HG03025 (cell line): ENCODE measurements at regions not wholly inside any gene's neighbourhood (a gene's known extent, or its start where the extent isn't known, plus 50 kb on each side); places are given as distances from the start of the nearest gene placed in this dataset.
A peak's percentile ranks its signal among the peaks of the same experiment; 100 is the strongest.

Experiments used
- ATAC-seq: cut with Tn5 transposase; IDR thresholded peaks from one replicate; pipeline ENCODE4 v1.9.1; 2021; ENCODE audit warnings: mild to moderate bottlenecking, moderate library complexity; ENCODE audit not compliant: unreplicated experiment, low FRiP score

DNA sequence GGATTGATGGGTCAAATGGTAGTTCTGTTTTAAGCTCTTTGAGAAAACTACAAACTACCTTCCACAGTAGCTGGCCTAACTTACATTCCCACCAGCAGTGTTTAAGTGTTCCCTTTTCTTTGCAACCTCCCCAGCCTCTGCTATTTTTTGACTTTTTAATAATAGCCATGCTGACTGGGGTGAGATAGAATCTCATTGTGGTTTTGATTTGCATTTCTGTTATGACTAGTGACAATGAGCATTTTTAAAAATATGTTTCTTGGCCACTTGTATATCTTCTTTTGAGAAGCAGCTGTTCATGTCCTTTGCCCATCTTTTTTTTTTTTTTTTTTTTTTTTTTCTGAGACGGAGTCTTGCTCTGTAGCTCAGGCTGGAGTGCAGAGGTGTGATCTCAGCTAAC lies 155.2 kb upstream of the BMPER start:
- ATAC-seq, result peak; percentile 83

GRCh38 chr7:33751443-33751842 lies 153.9 kb upstream of the BMPER start:
- ATAC-seq, result no peak

DNA sequence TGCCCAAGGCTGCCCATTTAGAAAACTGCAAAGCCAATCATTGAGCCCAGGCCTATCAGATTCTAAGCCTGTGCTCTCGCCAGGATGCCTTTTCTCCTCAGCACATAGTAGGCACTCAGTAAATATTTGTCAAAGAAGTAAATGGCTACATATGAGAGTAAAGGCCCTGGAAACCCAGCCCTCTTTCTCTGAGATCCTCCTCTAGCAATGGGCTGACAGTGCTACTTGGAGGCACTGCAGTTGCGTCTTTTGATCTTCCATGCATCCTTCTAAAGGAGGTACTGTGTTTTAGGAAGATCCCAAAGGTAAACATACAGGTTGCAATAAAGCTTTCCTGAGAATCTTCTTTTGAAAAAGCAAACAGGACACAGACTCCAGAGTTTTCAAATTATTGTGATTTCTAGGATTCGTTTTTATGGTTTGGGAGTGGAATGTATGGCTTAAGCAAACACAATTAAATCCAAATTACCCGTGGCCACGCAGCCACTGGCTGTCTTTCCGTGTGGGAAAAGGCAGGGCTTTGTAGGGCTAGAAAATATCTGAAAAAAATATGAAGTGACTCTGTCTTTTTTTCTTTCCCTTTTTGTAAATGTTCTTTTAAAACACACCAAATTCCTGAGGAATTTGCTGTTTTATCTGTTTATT lies 151.3 kb upstream of the BMPER start:
- ATAC-seq, result no peak

- ATAC-seq, result no peak
Observed at GRCh38 chr7:33754933-33755928, 150.1 kb upstream of the BMPER start.

GRCh38 chr7:33757050-33757449 lies 148.3 kb upstream of the BMPER start:
- no peak for ATAC-seq

GRCh38 chr7:33757563-33758165 lies 147.7 kb upstream of the BMPER start:
- ATAC-seq, result no peak

GRCh38 chr7:33760146-33760545 lies 145.2 kb upstream of the BMPER start:
- no peak for ATAC-seq

DNA sequence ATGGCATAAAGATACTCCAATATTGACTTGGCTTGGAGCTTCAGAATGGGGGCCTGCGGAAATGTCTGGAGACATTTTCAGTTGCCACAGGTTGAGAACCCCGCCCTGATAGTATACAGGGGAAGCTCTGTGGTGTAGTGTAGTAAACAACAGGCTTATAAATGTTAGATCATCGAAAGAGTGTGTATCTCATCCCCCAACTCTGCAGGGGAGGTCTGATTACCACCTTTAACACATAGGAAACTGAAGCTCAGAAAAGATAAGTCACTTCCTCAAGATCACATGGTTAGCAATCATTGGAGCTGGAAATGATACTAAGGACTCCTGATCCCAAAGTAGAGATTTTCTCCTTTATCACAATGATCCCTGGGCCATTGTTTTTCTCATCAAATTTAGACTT lies 144.5 kb upstream of the BMPER start:
- ATAC-seq, result no peak

DNA sequence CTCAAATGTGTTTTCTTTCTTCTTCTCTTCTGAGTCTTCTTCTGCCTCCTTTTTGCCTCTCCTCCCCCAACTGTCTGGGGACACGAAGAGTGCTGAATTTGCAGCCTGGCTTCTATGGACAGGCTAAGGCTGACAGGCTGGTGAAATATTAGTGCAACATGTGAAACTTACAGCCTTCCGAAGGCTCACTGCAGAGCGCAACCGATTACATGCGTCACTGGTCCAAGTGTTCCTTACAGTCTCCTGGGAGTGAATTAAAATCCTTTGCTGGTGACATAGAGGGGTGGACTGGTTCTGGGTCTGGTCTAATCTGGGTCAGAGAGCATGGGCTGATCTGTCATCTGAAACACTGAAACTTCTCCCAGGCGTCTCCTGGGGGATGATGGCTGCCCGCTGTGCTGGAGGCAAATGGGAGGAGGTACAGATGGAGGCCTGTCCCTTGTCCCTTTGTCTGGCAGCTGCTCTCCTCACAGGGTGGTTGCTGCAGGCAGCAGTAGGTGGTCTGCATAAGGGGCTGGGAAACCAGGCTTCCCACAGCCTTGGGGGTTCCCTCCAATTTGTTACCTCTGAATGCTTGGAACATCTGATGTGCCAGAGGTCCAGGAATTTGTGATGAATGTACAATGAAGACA lies 143.8 kb upstream of the BMPER start:
- no peak for ATAC-seq

DNA sequence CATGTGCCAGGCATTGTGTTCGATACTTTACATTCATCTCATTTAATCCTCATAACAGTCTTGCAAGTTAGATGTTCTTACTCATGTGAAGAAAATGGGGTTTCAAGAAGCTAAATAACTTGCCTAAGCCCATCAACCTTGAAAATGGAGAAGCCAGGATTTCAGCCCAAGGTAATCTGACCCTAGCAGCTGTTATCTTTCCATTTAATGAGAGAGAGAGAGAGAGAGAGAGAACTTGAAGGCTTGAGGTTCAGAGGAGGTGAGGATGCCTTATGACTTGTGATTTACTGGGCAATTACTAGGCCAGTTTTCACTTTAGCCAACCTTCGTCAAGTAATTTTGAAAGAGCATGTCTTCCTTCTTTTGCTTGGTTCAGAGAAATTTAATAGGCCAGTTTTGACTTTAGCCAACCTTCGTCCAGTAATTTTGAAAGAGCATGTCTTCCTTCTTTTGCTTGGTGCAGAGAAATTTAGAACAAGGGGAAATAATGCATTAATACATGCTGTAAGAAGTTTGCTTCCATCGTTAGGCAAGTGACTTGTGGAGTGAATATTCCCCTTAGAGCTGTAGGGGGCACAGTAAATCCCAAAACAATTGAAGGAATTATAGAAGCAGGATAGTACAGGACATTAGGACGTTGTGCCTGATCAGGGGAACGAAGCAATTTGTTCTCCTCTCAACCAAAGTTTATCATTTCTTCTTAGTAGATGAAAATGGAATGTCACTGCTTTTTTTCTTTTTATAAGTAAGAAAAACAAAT lies 143.0 kb upstream of the BMPER start:
- no peak for ATAC-seq

DNA sequence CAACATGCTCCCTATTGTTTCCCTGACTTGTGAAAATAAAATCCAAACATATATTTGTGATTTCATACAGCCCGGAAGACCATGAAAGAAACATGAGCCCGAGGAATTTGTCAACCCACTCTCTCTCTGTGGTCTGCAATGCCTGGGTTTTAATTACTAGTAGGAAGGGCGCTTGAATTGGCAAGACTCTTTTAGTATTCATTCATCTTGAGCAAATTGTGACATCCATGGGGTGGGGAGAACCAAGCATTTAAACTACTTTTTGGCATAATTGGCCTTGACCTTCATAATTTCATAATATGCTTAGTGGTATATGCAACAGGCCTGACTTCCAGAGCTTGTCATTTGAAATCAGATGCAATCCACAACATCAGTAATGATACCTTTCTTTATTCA lies 142.4 kb upstream of the BMPER start:
- ATAC-seq, result no peak

DNA sequence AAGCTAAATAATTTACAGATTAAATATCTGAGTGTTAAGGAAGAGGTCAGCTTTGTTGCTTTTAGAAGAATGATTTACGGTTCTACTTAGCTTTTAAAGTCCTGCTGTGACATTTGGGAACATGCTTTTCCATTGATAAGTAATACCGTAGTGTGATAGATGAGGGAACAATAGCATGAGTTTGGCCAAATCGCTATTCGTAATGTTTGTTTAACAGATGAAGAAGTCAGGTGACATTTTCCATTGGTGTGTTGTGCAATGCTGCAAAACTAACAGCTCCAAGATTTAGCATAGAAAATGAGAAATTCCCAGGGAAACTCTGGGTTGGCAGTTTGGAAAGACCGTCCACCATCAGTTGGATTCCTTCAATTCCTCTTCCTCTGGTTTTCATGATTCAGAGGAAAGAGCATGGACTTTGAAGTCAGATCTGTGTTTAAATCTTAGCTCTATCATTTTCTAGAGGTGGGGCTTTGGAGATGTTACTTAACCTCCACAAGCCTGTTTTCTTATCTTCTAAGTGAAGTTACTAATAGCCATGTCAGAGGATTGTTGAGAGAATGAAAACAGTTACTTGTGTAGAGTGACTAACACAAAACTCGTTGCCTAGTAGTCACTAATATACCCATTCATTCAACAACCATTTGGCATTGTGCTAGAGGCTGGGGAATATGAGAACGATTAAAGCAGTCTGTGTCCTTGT lies 140.4 kb upstream of the BMPER start:
- no peak for ATAC-seq

DNA sequence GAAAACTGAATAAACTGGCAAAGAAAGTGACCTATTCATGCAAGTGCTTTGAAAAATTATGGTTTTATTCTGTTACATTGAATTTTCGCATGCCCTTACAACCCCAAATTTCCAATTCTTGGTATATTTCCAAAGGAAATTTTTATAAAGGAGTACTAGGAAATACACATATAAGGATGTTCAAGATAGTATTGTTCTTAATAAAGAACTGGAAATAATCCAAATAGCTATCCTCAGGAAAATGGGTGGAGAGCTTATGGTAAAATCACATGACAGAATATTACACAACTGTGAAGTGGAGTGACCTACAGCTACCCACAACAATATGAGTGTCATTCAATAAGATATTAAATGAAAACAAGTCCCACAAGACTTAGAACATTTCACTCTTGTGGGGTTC lies 138.9 kb upstream of the BMPER start:
- no peak for ATAC-seq

DNA sequence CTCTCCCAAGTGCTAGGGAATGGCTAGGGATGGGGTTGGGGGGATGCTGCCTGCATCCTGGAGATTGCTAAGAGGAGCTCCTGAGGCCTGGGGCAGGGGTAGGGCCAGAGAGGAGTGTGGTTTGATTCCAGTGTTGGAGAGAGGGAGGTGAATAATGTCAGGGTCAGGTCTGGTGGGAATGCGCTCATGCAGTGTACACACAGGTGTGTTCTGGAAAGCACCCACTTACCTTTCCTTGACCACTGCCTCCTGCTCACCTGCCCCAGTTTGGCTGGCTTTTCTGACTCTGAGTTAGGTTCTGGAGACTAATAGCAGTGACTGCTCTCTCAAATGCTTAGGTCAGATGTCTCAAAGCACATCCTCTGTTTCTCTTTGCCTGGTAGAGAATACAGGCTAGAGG lies 135.4 kb upstream of the BMPER start:
- no peak for ATAC-seq

DNA sequence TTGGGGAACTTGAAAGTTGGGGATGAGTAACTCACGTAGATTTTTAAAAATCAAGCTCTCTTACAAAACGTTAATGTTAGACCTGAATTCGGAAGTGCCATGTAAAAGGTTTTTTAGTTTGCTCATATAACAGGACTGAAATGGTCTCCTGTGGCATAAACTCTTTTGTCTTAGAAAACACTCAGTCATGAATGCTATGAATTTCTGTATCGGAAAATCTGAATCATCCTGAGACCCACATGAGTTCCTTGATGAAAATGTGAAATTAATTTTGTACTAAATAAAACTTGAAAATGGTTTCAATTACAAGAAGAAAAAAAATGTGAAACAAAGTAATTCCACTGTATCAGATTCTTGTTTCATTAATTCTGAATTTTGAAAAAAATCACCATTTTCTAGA lies 134.8 kb upstream of the BMPER start:
- ATAC-seq, result no peak

DNA sequence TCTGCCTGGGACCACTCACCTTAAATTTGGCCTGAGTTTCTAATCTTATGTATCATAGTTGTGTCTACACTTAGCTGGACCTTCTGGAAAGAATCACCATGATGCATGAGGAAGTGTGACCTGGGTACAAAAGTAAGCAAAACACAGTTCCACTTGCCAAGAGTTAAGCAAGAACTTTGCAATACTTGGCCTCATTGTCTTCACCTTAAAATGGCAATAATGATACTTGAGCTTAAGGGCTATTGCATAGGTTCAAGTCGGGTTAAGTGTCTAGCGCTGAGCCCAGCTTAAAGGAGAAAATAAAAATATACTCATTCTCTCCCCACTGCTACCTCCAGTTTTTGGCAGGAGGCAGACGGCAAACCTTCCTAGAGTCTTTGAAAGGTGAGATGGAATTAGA lies 133.9 kb upstream of the BMPER start:
- no peak for ATAC-seq

- ATAC-seq, result no peak
Observed at GRCh38 chr7:33773053-33773452, 132.3 kb upstream of the BMPER start.

DNA sequence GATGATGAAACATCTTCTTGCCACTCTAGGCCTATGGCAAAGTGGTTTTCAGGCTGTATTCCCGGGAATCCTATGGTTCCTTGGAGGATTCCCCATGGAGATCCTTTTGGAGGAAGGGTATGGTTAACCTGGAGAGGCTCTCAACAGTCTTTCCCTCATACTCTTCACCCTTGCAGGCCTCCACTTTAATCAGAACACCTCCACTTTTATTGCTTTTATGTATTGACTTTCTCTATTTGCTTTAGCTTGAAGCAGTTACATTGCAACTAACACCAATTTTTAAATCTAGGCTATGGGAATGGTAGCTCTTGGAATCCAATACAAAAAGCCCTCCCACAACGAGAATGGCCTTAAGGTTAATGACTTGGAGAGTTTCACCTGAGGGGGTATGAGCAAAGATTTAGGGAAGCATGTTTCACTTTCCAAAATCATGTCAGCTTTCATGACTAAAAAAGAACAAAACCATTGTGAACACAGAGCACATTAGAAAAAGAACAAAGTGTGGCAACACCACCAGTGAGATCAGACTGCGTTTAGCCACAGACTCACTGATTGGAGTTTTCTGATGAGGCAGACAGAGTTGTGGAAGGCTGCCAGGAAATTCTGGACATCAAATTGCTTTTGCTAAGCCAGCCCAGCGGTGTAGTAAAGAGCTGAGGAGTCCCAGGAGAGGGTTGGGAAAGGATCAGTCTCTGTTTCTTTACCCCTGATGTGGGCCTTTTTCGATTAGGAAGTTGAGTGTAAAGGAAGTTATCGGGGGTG lies 130.4 kb upstream of the BMPER start:
- no peak for ATAC-seq

- no peak for ATAC-seq
Observed at GRCh38 chr7:33775790-33776189, 129.5 kb upstream of the BMPER start.
